ENCODE measurements at regions not wholly inside any gene's neighbourhood (a gene's known extent, or its start where the extent isn't known, plus 50 kb on each side); places are given as distances from the start of the nearest gene placed in this dataset.
"Not testable (repeated sequence)": the region's sequence is repeated elsewhere in the genome, so short reads cannot be mapped to it uniquely, and the experiment has no call there.

DNA sequence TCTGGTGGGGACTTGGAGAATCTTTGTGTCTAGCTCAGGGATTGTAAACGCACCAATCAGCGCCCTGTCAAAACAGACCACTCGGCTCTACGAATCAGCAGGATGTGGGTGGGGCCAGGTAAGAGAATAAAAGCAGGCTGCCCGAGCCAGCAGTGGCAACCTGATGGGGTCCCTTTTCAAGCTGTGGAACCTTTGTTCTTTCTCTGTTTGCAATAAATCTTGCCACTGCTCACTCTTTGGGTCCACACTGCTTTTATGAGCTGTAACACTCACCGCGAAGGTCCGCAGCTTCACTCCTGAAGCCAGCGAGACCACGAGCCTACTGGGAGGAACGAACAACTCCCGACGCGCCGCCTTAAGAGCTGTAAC, 288.6 kb upstream of the UBE2E3 start:
- TF ChIP-seq EZH2 (IDR thresholded peaks at IDR 0.05; ENCODE audit: insufficient read depth, poor library complexity, severe bottlenecking); EZH2phosphoT487 (IDR thresholded peaks at IDR 0.05; ENCODE audit: insufficient read depth, low read depth): not testable (repeated sequence)
